Colonic mucosa (tissue), 4 donors: ENCODE measurements at regions not wholly inside any gene's neighbourhood (a gene's known extent, or its start where the extent isn't known, plus 50 kb on each side); places are given as distances from the start of the nearest gene placed in this dataset.

Source experiments
- DNase-seq: peaks from one replicate; pipeline ENCODE4 v3.0.0-alpha.2; 2020
- H3K27ac ChIP-seq: fragments of 200-600 bp; one replicate; pipeline ENCODE4 v1.8.0; 2021
- H3K27me3 ChIP-seq: fragments of 200-600 bp; one replicate; pipeline ENCODE4 v1.8.0; 2021
- H3K36me3 ChIP-seq: fragments of 200-600 bp; one replicate; pipeline ENCODE4 v1.8.0; 2021
- H3K4me1 ChIP-seq: fragments of 200-600 bp; one replicate; pipeline ENCODE4 v1.8.0; 2021; ENCODE audit warnings: mild to moderate bottlenecking
- H3K4me3 ChIP-seq: fragments of 200-600 bp; one replicate; pipeline ENCODE4 v1.8.0; 2021
- H3K9ac ChIP-seq, 2 donors: one replicate each; pipeline ENCODE4 v1.7.0; 2013; ENCODE audit warnings: control low read depth in 2 of 2, low read depth in 2 of 2, low read length in 2 of 2
- H3K9me3 ChIP-seq: fragments of 200-600 bp; one replicate; pipeline ENCODE4 v1.8.0; 2021
- intact Hi-C: fragments of 100-400 bp; cut with DNase I; formaldehyde crosslinking; loops from one replicate; pipeline ENCODE4 v1.14.1; 2022
- TF ChIP-seq, protein P1 (sequence below): fragments of 200-600 bp; IDR thresholded peaks from one replicate; pipeline ENCODE4 v1.8.0; 2022; ENCODE audit warnings: antibody characterized with exemption, mild to moderate bottlenecking
- donor health status: healthy.
- donor health status: DM: no; HTN: no; CAD: no.
- donor health status: DM: no; HTN: no; CAD: no.

DNA sequence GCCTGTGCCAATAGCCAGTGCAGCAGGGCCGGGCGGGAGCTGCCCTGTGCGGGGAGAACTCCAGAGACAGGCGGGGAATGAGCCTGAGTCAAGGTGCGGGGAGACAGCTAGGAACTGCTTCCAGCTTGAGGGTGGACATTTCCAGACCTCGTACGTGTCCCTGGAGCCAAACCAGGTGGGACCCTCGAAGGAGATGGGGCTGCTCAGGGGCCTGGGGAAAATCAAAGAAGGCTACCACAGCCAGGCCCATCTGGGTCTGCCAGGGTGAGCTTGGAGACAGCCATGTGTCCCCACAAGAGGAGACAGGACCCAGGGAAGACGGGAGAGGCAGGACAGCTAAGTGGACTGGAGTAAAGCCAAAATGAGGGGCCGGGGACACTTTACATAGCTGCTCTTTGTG, 504.9 kb upstream of the MGMT start:
- no peaks in the 10 kb centered on the region for H3K27me3 ChIP-seq
- no peak overlapping the region for H3K4me3 ChIP-seq
- intact Hi-C loops: no loop called here
- DNase-seq: no peak
- H3K9me3 ChIP-seq: no peaks in the 10 kb centered on the region
- H3K9ac ChIP-seq: no peak overlapping the region
- no peak overlapping the region for H3K27ac ChIP-seq
- TF ChIP-seq, protein P1, sequence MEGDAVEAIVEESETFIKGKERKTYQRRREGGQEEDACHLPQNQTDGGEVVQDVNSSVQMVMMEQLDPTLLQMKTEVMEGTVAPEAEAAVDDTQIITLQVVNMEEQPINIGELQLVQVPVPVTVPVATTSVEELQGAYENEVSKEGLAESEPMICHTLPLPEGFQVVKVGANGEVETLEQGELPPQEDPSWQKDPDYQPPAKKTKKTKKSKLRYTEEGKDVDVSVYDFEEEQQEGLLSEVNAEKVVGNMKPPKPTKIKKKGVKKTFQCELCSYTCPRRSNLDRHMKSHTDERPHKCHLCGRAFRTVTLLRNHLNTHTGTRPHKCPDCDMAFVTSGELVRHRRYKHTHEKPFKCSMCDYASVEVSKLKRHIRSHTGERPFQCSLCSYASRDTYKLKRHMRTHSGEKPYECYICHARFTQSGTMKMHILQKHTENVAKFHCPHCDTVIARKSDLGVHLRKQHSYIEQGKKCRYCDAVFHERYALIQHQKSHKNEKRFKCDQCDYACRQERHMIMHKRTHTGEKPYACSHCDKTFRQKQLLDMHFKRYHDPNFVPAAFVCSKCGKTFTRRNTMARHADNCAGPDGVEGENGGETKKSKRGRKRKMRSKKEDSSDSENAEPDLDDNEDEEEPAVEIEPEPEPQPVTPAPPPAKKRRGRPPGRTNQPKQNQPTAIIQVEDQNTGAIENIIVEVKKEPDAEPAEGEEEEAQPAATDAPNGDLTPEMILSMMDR: no peak
- H3K4me1 ChIP-seq: no peaks in the 10 kb centered on the region
- H3K36me3 ChIP-seq: no peaks in the 10 kb centered on the region

DNA sequence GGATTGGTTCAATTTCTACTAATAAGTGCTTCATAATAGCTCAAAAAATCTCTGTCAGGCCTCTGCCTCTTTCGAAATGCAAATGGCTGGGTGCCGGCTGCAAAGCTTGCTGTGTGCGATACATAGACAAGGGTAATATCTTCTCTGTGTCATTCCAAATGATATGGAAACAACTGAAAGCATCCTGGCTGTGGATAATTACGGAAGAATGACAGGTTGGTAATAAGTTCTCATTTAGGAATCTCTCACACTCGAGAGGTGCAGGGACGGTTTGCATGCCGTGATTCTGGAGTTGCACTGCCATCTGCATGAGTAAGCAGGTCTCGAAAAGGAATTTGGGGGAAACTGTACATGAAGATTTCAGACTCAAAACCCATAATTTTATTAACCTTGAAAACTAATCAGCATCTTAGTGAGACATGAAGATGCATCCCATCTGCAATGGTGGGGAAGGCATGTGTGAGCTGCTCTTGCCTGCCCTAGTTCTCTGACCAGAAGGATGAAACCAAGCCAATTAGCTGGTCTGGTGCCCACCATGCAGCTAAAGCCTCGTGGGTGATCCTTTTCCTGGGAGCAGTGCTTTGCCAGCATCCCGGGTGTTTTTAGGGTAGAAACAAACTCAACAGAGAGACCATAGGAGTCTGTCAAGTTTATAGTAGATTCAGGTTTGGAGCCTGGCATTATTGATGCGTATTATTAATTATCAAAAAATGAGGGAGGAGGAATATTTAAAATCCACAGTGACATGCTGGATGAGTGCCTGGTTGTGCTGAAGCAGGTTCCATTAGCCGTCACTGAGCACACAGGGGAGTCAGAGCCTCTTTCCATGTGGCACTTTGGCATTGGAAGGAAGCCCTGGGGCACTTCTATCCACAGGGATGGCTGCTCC, 503.6 kb upstream of the MGMT start:
- H3K36me3 ChIP-seq: no peaks in the 10 kb centered on the region
- H3K9ac ChIP-seq: no peak overlapping the region
- no peaks in the 10 kb centered on the region for H3K9me3 ChIP-seq
- TF ChIP-seq, protein P1: no peak
- no peak for DNase-seq
- no peak overlapping the region for H3K27ac ChIP-seq
- no peaks in the 10 kb centered on the region for H3K4me1 ChIP-seq
- intact Hi-C loops: no loop called here
- no peak overlapping the region for H3K4me3 ChIP-seq
- no peaks in the 10 kb centered on the region for H3K27me3 ChIP-seq

DNA sequence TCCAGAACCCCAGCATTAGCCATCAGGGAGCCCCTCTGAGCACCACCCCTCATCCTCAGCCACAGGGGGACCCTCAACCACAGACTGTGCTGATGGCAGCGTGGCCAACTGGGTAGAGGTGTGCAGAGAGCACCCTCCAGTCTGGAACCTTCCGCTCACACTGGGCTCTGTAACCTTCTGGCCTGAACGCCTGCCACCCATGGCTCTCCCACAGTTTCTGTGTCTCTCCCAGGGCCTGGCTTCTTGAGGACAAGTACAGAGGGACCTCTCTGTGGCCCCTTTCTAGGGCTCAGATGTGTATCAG, 503.0 kb upstream of the MGMT start:
- DNase-seq: no peak
- TF ChIP-seq, protein P1: no peak
- no peak overlapping the region for H3K9ac ChIP-seq
- H3K36me3 ChIP-seq: no peaks in the 10 kb centered on the region
- no peaks in the 10 kb centered on the region for H3K27me3 ChIP-seq
- H3K9me3 ChIP-seq: no peaks in the 10 kb centered on the region
- H3K4me3 ChIP-seq: no peak overlapping the region
- H3K4me1 ChIP-seq: no peaks in the 10 kb centered on the region
- intact Hi-C loops: no loop called here
- no peak overlapping the region for H3K27ac ChIP-seq

DNA sequence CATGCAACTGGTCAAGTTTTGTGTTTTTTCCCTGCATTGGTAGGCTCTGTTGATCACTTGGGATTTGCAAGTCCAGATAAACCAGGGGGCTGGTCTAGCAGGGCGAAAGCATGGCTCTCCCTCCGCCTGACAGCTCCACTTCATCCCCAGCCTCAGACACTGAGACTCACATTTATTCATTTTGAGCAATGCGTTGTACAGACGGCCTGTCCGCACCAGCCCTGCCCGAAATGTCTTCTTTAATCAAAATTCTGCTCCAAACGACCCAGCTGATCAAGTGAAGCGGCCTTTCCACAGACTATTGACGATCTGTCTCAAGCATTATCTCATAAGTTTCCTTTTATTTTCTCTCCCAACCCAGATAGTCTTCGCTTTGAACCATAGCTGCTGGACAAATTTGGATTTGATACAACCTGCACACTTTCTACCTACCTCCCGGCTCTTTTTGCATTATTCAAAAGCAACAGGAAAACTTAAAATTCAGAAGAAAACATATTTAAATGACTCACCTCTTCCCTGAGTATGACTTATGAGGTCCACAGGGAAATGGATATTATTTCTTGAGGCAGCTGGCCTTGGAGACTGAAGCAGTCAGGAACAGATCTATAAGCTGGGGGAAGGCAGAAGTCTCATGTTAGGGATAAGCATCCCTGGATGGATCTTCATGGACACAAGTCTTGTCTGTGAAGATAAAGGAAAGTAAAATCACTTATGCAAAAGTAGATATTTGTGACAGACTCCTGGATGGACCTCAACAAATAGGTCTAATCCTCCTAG, 498.9 kb upstream of the MGMT start:
- no peaks in the 10 kb centered on the region for H3K9me3 ChIP-seq
- H3K4me3 ChIP-seq: no peak overlapping the region
- no peak for DNase-seq
- H3K27ac ChIP-seq: no peak overlapping the region
- no peaks in the 10 kb centered on the region for H3K4me1 ChIP-seq
- H3K9ac ChIP-seq: no peak overlapping the region
- TF ChIP-seq, protein P1: no peak
- no peaks in the 10 kb centered on the region for H3K27me3 ChIP-seq
- no peaks in the 10 kb centered on the region for H3K36me3 ChIP-seq
- intact Hi-C loops: no loop called here

DNA sequence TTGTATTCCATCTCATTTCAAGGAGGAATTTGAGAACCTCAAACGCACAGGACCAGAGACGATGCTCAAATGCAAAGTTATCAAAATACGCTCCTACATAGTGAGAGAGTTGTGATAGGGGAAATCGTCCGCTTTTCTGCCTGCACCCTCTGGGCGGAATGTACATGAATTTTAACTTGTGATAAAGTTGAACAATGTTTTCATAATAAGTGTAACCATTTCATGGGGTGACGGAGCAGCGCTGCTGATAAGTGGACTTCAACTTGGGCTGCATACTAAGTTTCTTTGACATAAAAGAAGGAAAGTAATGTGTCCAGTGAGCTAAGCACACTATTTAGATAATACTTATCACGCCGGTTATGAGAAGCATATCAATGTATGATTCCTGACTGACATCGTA, 497.5 kb upstream of the MGMT start:
- intact Hi-C loops: no loop called here
- Histone ChIP-seq H3K27me3 (no peaks in the 10 kb centered on the region), H3K27ac (no peak overlapping the region), H3K4me3 (no peak overlapping the region), H3K9ac (no peak overlapping the region), H3K4me1 (no peaks in the 10 kb centered on the region), H3K36me3 (no peaks in the 10 kb centered on the region), H3K9me3 (no peaks in the 10 kb centered on the region)
- TF ChIP-seq, protein P1: no peak
- no peak for DNase-seq
